ENCODE measurements at regions not wholly inside any gene's neighbourhood (a gene's known extent, or its start where the extent isn't known, plus 50 kb on each side); places are given as distances from the start of the nearest gene placed in this dataset.

DNA sequence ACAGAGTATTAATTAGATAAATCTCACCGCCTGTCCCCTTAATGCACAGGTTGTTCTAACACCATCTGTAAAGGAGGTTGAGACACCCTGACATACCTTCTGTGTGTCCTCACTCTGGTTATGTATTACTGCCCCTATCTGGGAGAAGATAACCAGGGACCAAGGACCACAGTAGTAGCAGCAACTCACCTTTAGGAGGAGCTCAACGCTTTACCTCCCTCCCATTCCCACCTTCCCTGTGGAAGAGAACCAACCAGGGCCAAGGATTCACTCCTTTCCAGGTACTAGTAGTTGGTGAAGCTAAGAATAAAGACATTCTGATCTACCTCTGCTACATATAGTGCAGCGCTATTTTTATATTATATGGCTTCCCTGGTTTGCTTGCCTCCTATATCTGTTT is 232.6 kb downstream of the MEX3B start:
- peak; percentile 38 for DNase-seq (ENCODE audit: low spot score)
- Mint-ChIP-seq H3K27me3 (ENCODE audit: insufficient read depth, low read depth) (peaks cover 2% of the 10 kb centered on the region), H3K36me3 (no peaks in the 10 kb centered on the region)

DNA sequence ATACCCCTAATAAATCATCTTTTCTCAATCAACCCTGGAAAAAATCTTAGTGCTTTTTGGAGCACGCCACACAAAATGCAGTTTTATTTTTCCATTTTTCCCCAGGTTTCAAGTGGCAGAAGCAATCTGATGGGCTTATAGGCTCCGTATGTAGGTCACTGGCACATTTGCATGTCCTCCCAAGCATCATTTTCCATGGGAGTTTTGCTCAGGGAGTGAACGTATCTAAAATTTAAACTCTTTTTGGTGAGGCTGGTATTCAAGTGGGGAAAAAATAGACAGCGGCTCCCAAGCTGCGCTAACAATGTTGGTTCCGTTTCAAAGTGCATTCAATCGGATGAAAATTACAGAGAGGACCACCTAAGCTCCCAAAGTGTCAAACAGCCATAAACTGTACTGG is 233.4 kb downstream of the MEX3B start:
- no peak overlapping the region for H3K4me2 ChIP-seq
- no peak overlapping the region for H3K9ac ChIP-seq
- H3K9me3 ChIP-seq (ENCODE audit: low read depth) = no peaks in the 10 kb centered on the region
- Mint-ChIP-seq H3K27ac (no peak overlapping the region), H3K4me1 (no peaks in the 10 kb centered on the region), H3K9me3 (no peaks in the 10 kb centered on the region), H3K4me3 (no peak overlapping the region), H3K36me3 (no peaks in the 10 kb centered on the region), H3K27me3 (ENCODE audit: insufficient read depth, low read depth) (peaks cover 2% of the 10 kb centered on the region)
- no peak overlapping the region for H3K4me3 ChIP-seq
- no peak for DNase-seq (ENCODE audit: low spot score)
- no peaks in the 10 kb centered on the region for H3K4me1 ChIP-seq
- no peak overlapping the region for H2AFZ ChIP-seq (replicated peaks)
- H3K27me3 ChIP-seq = no peaks in the 10 kb centered on the region
- no peaks in the 10 kb centered on the region for H3F3A ChIP-seq (ENCODE audit: low read depth)
- TF ChIP-seq EZH2phosphoT487 (IDR thresholded peaks at IDR 0.05) (no peak), EZH2 (IDR thresholded peaks at IDR 0.05) (no peak)
- TF ChIP-seq, protein P1, sequence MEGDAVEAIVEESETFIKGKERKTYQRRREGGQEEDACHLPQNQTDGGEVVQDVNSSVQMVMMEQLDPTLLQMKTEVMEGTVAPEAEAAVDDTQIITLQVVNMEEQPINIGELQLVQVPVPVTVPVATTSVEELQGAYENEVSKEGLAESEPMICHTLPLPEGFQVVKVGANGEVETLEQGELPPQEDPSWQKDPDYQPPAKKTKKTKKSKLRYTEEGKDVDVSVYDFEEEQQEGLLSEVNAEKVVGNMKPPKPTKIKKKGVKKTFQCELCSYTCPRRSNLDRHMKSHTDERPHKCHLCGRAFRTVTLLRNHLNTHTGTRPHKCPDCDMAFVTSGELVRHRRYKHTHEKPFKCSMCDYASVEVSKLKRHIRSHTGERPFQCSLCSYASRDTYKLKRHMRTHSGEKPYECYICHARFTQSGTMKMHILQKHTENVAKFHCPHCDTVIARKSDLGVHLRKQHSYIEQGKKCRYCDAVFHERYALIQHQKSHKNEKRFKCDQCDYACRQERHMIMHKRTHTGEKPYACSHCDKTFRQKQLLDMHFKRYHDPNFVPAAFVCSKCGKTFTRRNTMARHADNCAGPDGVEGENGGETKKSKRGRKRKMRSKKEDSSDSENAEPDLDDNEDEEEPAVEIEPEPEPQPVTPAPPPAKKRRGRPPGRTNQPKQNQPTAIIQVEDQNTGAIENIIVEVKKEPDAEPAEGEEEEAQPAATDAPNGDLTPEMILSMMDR (IDR thresholded peaks at IDR 0.05) = no peak
- H3K36me3 ChIP-seq = no peaks in the 10 kb centered on the region
- no peak overlapping the region for H3K27ac ChIP-seq
- no peaks in the 10 kb centered on the region for H3K79me2 ChIP-seq (ENCODE audit: low read depth)
- no peaks in the 10 kb centered on the region for H4K20me1 ChIP-seq (ENCODE audit: low read depth)

More for the DNA sequence above, 232.6 kb downstream of the MEX3B start:
- Histone ChIP-seq H3K9me3 (ENCODE audit: low read depth) (no peaks in the 10 kb centered on the region), H3K27me3 (no peaks in the 10 kb centered on the region), H3K4me2 (no peak overlapping the region), H3K4me3 (no peak overlapping the region), H2AFZ (replicated peaks) (no peak overlapping the region), H3K27ac (no peak overlapping the region), H3K79me2 (ENCODE audit: low read depth) (no peaks in the 10 kb centered on the region), H3K9ac (no peak overlapping the region), H3K4me1 (no peaks in the 10 kb centered on the region), H3F3A (ENCODE audit: low read depth) (no peaks in the 10 kb centered on the region), H4K20me1 (ENCODE audit: low read depth) (no peaks in the 10 kb centered on the region), H3K36me3 (no peaks in the 10 kb centered on the region)
- H3K27ac Mint-ChIP-seq = no peak overlapping the region
- H3K4me1 Mint-ChIP-seq = no peaks in the 10 kb centered on the region
- no peak for TF ChIP-seq EZH2 (IDR thresholded peaks at IDR 0.05)
- TF ChIP-seq, protein P1 (IDR thresholded peaks at IDR 0.05) = peak; percentile 54
- TF ChIP-seq EZH2phosphoT487 (IDR thresholded peaks at IDR 0.05) = no peak
- no peaks in the 10 kb centered on the region for H3K9me3 Mint-ChIP-seq
- no peak overlapping the region for H3K4me3 Mint-ChIP-seq

DNA sequence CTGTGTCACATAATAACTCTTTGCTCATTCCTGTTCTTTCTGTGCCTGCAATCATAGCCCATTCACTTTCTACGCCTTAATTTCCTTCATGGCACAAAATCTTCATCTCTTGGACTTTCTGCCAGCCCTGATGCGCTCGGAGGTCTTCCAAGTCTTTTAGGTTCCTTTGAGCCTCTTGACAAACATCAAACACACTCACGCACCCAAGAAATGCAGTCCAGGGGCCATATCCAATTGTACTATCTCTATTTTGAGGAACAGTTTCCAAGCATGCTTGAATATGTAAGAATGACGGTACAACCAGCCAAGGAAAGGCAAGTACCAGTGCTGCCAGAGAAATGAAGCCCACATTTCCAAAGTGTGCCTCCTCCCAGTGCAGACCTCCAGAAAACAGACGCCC is 234.1 kb downstream of the MEX3B start:
- H3K4me3 ChIP-seq = no peak overlapping the region
- Mint-ChIP-seq H3K27ac (no peak overlapping the region), H3K4me3 (no peak overlapping the region), H3K27me3 (ENCODE audit: insufficient read depth, low read depth) (peaks cover 2% of the 10 kb centered on the region), H3K9me3 (no peaks in the 10 kb centered on the region), H3K4me1 (no peaks in the 10 kb centered on the region), H3K36me3 (no peaks in the 10 kb centered on the region)
- H3K4me2 ChIP-seq = no peak overlapping the region
- H3K27ac ChIP-seq = no peak overlapping the region
- no peaks in the 10 kb centered on the region for H3K9me3 ChIP-seq (ENCODE audit: low read depth)
- no peaks in the 10 kb centered on the region for H3K79me2 ChIP-seq (ENCODE audit: low read depth)
- H3F3A ChIP-seq (ENCODE audit: low read depth) = no peaks in the 10 kb centered on the region
- TF ChIP-seq, protein P1 (IDR thresholded peaks at IDR 0.05) = no peak
- no peak for TF ChIP-seq EZH2 (IDR thresholded peaks at IDR 0.05)
- no peak for TF ChIP-seq EZH2phosphoT487 (IDR thresholded peaks at IDR 0.05)
- H2AFZ ChIP-seq (replicated peaks) = no peak overlapping the region
- no peaks in the 10 kb centered on the region for H3K36me3 ChIP-seq
- H3K4me1 ChIP-seq = no peaks in the 10 kb centered on the region
- H4K20me1 ChIP-seq (ENCODE audit: low read depth) = no peaks in the 10 kb centered on the region
- no peaks in the 10 kb centered on the region for H3K27me3 ChIP-seq
- H3K9ac ChIP-seq = no peak overlapping the region
- DNase-seq (ENCODE audit: low spot score) = no peak

Measured in neural progenitor cell (in vitro differentiated cells).